ENCODE measurements at regions not wholly inside any gene's neighbourhood (a gene's known extent, or its start where the extent isn't known, plus 50 kb on each side); places are given as distances from the start of the nearest gene placed in this dataset.
"Not testable (repeated sequence)": the region's sequence is repeated elsewhere in the genome, so short reads cannot be mapped to it uniquely, and the experiment has no call there.

DNA sequence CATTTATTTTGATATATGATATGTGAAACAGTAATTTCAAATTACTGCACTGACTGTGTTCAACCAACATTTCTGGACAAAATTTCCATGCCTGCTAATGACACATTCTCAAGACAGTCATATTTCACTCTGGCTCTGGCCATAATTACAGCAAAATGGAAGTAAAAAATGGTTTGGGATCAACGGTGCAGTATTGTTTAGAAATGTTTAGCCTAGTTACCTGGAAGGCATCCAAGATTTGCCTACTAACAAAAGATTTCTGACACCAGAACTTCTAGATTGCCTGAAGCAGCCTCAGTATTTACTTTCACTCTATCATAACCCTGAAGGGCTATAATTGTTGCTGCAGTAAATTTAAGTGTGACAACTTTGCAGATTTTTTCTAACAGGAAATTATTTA lies 416.3 kb downstream of the PCDH10 start:
- no peak for ATAC-seq (ENCODE audit: low FRiP score)
- TF ChIP-seq, protein P1, sequence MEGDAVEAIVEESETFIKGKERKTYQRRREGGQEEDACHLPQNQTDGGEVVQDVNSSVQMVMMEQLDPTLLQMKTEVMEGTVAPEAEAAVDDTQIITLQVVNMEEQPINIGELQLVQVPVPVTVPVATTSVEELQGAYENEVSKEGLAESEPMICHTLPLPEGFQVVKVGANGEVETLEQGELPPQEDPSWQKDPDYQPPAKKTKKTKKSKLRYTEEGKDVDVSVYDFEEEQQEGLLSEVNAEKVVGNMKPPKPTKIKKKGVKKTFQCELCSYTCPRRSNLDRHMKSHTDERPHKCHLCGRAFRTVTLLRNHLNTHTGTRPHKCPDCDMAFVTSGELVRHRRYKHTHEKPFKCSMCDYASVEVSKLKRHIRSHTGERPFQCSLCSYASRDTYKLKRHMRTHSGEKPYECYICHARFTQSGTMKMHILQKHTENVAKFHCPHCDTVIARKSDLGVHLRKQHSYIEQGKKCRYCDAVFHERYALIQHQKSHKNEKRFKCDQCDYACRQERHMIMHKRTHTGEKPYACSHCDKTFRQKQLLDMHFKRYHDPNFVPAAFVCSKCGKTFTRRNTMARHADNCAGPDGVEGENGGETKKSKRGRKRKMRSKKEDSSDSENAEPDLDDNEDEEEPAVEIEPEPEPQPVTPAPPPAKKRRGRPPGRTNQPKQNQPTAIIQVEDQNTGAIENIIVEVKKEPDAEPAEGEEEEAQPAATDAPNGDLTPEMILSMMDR (IDR thresholded peaks at IDR 0.05) = no peak
- DNase-seq (ENCODE audit: low spot score) = no peak

DNA sequence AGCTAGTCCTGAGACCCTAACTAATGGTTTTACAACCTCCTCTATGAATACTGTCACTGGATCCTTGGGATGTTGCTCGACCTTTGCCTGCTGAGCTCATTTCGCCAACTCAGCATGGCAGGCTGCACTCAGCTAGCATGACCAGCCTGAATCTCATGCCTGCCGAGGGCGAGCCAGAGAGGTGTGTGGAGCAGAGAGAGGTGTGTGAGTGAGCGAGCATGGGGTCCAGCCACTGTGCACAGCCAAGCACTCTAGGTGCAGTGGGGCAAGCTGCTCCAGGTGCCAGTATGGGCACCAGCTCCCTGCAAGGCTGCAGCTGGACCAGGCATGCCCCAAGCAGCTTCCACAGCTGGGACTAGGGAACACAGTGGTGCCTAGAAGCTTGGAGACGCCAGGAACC lies 410.9 kb downstream of the PCDH10 start:
- no peak for ATAC-seq (ENCODE audit: low FRiP score)

DNA sequence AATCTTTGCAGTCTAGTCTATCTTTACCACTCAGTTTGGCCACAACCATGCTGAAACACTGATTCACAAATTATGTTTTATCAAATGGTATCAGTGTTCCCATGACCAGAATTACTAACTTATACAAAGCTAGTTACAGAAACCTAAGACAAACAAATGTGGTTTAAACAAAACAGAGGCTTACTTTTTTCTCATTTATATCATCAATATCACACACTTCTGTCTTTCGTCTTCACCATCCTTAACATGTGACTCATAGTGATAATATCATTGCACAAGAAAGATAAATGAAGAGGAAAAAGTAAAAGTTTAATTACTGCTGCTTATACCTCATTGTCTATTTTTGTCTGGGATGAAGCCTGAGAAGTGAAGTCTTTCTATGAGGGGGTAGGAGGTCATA lies 406.6 kb downstream of the PCDH10 start:
- DNase-seq (ENCODE audit: low spot score) = no peak
- TF ChIP-seq, protein P1 (IDR thresholded peaks at IDR 0.05) = no peak
- no peak for ATAC-seq (ENCODE audit: low FRiP score)

More for the DNA sequence above, 410.9 kb downstream of the PCDH10 start:
- TF ChIP-seq, protein P1 (IDR thresholded peaks at IDR 0.05) = no peak
- DNase-seq (ENCODE audit: low spot score) = no peak

DNA sequence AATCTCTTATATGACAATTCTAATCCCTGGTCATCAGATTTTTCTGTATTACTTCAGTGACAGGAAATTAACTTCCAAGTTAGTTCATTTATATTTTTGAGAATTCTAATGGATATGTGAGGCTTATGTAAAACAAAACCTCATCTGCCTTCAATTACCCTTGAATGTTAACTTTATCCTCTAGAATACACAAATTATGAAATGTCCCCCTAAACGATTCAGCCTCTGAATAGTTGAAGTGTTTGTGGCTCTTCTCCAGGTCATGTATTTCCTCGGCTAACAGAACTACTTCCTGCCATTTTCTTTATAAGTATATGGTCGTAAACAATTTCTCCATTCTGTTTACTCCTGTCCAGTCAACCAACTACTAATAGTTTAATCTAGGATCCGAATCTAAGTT lies 401.3 kb downstream of the PCDH10 start:
- no peak for ATAC-seq (ENCODE audit: low FRiP score)
- DNase-seq (ENCODE audit: low spot score) = no peak
- TF ChIP-seq, protein P1 (IDR thresholded peaks at IDR 0.05) = no peak

DNA sequence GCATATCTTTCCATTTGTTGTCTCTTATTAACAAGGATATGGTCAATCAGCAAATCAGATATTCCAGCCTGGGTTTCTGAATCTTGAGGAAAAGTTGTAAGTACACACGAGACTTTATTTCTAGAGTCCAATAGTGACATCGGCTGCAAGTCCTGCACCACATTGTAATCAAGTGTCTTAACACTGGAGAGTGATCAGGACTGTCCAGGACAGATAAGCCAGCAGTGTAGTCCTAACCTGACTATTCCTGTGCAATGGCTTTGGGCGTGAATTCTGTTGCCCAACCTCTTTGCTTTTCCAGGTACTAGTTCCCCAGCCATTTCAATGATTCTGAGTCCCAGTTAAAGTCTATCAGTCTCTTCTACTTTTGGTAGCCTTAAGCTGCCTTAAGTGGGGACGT lies 395.0 kb downstream of the PCDH10 start:
- TF ChIP-seq, protein P1 (IDR thresholded peaks at IDR 0.05) = no peak
- DNase-seq (ENCODE audit: low spot score) (no peak), ATAC-seq (ENCODE audit: low FRiP score) (no peak)

DNA sequence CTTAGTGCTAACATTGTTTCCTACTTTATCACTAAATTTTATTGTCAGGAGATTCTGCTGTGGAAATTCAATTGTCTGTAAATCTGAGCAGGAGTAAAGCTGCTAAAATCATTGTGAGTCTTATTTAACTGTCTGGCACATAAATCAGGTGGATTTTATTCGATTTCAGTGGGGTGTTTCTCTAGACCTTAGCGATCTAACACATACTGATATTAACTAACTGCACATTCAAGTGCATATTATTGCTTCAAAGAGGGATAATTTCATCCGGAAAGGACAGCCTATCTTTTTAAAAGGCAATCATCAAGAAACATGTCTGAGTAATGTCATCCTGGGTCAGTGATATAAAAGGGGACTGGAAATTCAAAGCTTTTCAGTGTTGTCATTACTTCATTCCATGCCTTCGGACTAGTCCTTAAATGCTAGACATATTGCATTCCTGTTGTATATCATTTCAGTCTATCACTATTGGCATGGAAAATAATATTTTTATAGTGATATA lies 388.7 kb downstream of the PCDH10 start:
- DNase-seq (ENCODE audit: low spot score) (no peak), ATAC-seq (ENCODE audit: low FRiP score) (no peak)
- TF ChIP-seq, protein P1 (IDR thresholded peaks at IDR 0.05) = no peak

DNA sequence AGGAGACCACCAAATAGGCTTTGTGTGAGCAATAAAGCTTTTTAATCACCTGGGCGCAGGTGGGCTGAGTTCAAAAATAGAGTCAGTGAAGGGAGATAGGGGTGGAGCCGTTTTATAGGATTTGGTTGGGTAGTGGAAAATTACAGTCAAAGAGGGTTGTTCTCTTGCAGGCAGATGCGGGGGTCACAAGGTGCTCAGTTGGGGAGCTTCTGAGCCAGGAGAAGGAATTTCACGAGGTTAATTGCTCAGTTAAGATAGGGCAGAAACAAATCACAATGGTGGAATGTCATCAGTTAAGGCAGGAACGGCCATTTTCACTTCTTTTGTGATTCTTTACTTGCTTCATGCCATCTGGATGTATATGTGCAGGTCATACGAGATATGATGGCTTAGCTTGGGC lies 385.1 kb downstream of the PCDH10 start:
- not testable (repeated sequence) for ATAC-seq (ENCODE audit: low FRiP score); DNase-seq (ENCODE audit: low spot score)

DNA sequence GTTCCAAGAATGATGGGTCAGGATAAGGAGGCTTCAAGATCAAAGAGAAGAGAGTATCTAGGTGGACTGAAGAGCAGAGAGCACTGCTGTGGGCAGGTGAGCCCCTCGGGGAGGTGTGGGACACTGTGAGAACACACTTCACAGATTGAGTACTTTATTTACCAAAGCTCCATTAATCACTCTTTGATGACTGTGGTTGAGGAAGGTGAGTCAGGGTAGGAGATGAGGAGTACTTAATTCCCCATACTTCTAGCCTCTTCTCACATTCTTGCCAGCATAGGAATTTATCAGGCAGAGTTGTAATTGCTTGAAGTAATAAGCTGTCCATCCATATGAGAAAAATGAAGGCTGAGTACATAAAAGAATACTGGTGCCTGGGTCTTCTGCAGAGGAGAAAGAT lies 375.3 kb downstream of the PCDH10 start:
- ATAC-seq (ENCODE audit: low FRiP score) = no peak
- DNase-seq (ENCODE audit: low spot score) = no peak
- TF ChIP-seq, protein P1 (IDR thresholded peaks at IDR 0.05) = no peak
